NCI-H2029 (cell line): ENCODE measurements at regions not wholly inside any gene's neighbourhood (a gene's known extent, or its start where the extent isn't known, plus 50 kb on each side); places are given as distances from the start of the nearest gene placed in this dataset.
"Not testable (repeated sequence)": the region's sequence is repeated elsewhere in the genome, so short reads cannot be mapped to it uniquely, and the experiment has no call there.

ENCODE experiments used
- DNase-seq: peaks from one replicate; lab custom pipeline; 2025; lab: John Stamatoyannopoulos, UW

GRCh38 chr7:79552463-79552862, 99.0 kb upstream of the MAGI2 start:
- no peak for DNase-seq

GRCh38 chr7:79548727-79549126, 95.3 kb upstream of the MAGI2 start:
- DNase-seq: no peak

- DNase-seq: no peak
These were observed 93.7 kb upstream of the MAGI2 start for GRCh38 chr7:79547132-79547531.

GRCh38 chr7:79540592-79540991, 87.1 kb upstream of the MAGI2 start:
- no peak for DNase-seq

- no peak for DNase-seq
These were observed 80.7 kb upstream of the MAGI2 start for GRCh38 chr7:79534128-79534527.

- DNase-seq: no peak
These were observed 78.6 kb upstream of the MAGI2 start for GRCh38 chr7:79531905-79532664.

GRCh38 chr7:79531116-79531515, 77.6 kb upstream of the MAGI2 start:
- DNase-seq: no peak

- no peak for DNase-seq
These were observed 76.4 kb upstream of the MAGI2 start for GRCh38 chr7:79529881-79530235.

- no peak for DNase-seq
These were observed 75.9 kb upstream of the MAGI2 start for GRCh38 chr7:79529214-79529880.

GRCh38 chr7:79528421-79528820, 75.0 kb upstream of the MAGI2 start:
- peak; percentile 23 for DNase-seq

- no peak for DNase-seq
These were observed 70.6 kb upstream of the MAGI2 start for GRCh38 chr7:79524048-79524447.

- no peak for DNase-seq
These were observed 70.0 kb upstream of the MAGI2 start for GRCh38 chr7:79523436-79523835.

- DNase-seq: no peak
These were observed 67.1 kb upstream of the MAGI2 start for GRCh38 chr7:79520543-79520942.

GRCh38 chr7:79515358-79515757, 61.9 kb upstream of the MAGI2 start:
- DNase-seq: no peak

- DNase-seq: no peak
These were observed 59.8 kb upstream of the MAGI2 start for GRCh38 chr7:79513261-79513660.

- DNase-seq: no peak
These were observed 58.8 kb upstream of the MAGI2 start for GRCh38 chr7:79512261-79512660.

- DNase-seq: not testable (repeated sequence)
These were observed 57.6 kb upstream of the MAGI2 start for GRCh38 chr7:79511056-79511455.

GRCh38 chr7:79507131-79507530, 53.7 kb upstream of the MAGI2 start:
- no peak for DNase-seq

GRCh38 chr7:79506481-79506880, 53.0 kb upstream of the MAGI2 start:
- DNase-seq: no peak

- DNase-seq: no peak
These were observed 51.3 kb upstream of the MAGI2 start for GRCh38 chr7:79504607-79505389.
